ENCODE measurements at regions not wholly inside any gene's neighbourhood (a gene's known extent, or its start where the extent isn't known, plus 50 kb on each side); places are given as distances from the start of the nearest gene placed in this dataset.
A peak's percentile ranks its signal among the peaks of the same experiment; 100 is the strongest.

GRCh38 chr13:76024151-76024550 lies 388.0 kb downstream of the LMO7 start:
- no peak overlapping the region for H3K4me3 ChIP-seq (ENCODE audit: low read depth, low read length)
- no peak for TF ChIP-seq CTCF (conservative IDR thresholded peaks at IDR 0.05; ENCODE audit: low read depth, low read length)

GRCh38 chr13:76023652-76024051 lies 387.5 kb downstream of the LMO7 start:
- DNase-seq (ENCODE audit: low read depth) = no peak
- no peak overlapping the region for H3K4me3 ChIP-seq (ENCODE audit: low read depth, low read length)
- no peak for TF ChIP-seq CTCF (conservative IDR thresholded peaks at IDR 0.05; ENCODE audit: low read depth, low read length)

More at GRCh38 chr13:76024151-76024550, 388.0 kb downstream of the LMO7 start:
- DNase-seq (ENCODE audit: low read depth) = no peak

DNA sequence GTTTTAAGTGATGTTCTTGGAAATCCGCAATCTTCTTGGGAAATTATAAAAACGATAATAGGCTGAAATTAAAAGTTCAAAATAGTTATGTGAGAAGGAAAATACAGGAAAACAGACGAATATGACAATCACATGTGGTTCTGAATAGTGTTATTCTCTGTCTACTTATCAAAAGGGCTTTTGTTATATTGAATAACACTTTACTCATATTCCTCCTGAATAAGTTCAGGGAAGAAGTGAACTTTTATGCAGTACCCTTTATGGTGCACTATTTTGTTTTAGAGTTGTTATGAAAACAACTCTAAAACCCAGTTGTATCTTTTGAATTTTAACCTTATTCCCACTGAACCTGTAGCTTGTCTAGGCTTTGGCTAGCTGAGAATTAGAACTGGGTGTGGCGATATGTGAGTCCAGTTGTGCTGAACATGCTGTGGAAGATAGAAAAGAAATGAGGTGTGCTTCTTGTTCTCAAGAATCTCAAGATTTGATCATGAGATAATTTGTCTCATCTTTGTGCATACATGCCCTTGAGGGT lies 384.4 kb downstream of the LMO7 start:
- no peak for DNase-seq (ENCODE audit: low read depth)
- H3K4me3 ChIP-seq (ENCODE audit: low read depth, low read length) = no peak overlapping the region
- TF ChIP-seq CTCF (conservative IDR thresholded peaks at IDR 0.05; ENCODE audit: low read depth, low read length) = no peak

- peak; percentile 60 for TF ChIP-seq CTCF (conservative IDR thresholded peaks at IDR 0.05; ENCODE audit: low read depth, low read length)
- H3K4me3 ChIP-seq (ENCODE audit: low read depth, low read length) = no peak overlapping the region
- no peak for DNase-seq (ENCODE audit: low read depth)
Measured at GRCh38 chr13:76019421-76020044, 383.4 kb downstream of the LMO7 start.

GRCh38 chr13:76017861-76018556 lies 381.9 kb downstream of the LMO7 start:
- TF ChIP-seq CTCF (conservative IDR thresholded peaks at IDR 0.05; ENCODE audit: low read depth, low read length) = no peak
- DNase-seq (ENCODE audit: low read depth) = no peak
- H3K4me3 ChIP-seq (ENCODE audit: low read depth, low read length) = no peak overlapping the region

- peak; percentile 72 for TF ChIP-seq CTCF (conservative IDR thresholded peaks at IDR 0.05; ENCODE audit: low read depth, low read length)
- peak; percentile 61 for DNase-seq (ENCODE audit: low read depth)
- H3K4me3 ChIP-seq (ENCODE audit: low read depth, low read length) = no peak overlapping the region
Measured at GRCh38 chr13:76016799-76017400, 380.8 kb downstream of the LMO7 start.
